DMS153 treated with DMSO at 0.1 percent for 48 hours (cell line): ENCODE measurements at regions not wholly inside any gene's neighbourhood (a gene's known extent, or its start where the extent isn't known, plus 50 kb on each side); places are given as distances from the start of the nearest gene placed in this dataset.
A peak's percentile ranks its signal among the peaks of the same experiment; 100 is the strongest.

ENCODE experiments used
- DNase-seq: peaks from one replicate; lab custom pipeline; 2025; ENCODE audit not compliant: unreplicated experiment; lab: John Stamatoyannopoulos, UW

DNA sequence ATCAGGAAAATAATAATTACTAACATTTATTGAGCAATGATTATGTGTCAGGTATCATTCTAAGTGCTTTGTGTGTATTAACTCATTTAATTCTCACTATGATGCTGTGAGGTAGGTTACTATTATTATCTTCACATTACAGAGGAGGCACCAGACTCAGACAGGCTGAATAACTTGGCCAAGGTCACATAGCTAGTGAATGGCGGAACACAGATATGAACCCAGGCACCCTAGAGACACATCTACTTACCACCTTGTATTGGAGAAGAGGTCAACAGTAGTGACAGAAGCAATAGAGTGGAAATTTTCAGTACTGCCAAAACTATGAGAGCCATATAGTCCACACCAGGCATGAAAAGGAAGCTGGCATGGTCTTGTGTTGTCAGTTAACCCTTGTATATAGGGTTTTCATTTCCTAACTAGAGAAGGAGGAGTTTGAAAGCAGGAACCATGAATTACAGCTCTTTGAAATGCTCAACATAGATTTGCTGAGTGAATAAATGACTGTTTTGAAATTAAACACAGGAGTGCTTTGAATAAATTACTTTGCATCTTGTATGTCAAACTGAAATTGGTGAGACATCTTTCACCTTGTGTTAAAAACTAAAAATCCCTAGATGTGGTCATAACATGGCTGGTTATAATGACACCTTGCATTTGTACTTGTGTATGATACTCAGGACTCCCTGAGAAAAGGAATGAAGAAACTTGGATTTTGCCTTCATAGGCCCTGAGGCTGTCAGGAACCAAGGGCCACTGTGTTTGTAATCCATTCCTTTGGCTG lies 71.8 kb downstream of the RTL9 start:
- DNase-seq, result no peak

DNA sequence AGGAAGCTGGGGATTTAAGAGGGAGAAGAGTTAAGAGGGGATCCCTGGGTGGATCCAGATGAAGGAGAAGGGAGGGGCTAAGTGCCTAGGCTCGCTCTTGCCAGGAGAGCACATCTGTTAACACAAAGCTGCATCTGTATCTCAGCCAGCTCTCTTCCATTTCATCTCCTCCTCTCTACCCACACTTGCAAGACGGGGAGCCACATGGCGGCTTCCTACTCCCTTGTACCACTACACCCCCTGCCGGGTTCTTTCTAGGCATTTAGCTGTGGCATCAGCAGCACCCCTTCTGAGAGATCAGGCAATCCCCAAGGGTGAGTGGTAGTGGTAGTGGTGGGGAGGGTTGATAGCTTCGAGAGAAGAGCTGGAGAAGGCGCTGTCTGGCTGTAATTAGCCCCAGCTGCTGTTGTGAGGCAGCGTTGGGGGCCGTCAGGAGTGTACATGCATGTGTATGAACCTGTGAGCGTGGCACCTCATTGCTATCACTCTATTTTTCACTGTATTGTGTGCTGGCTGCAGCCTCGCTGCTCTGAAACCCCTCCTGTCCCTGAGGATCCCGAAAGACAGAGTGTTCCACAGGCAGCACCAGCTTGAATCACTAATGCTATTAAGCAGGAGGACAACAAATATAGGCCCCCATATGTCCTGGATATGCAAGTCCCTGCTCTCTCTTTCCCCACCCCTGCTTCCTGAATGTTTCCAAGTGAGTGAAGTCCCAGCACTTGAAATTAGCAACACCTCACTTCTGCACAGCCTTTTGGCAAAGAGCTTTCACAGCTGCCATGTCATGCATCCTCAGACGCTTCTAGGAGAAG lies 73.7 kb downstream of the RTL9 start:
- DNase-seq, result no peak

- no peak for DNase-seq
Measured at GRCh38 chrX:110432906-110433215, 74.2 kb downstream of the RTL9 start.

DNA sequence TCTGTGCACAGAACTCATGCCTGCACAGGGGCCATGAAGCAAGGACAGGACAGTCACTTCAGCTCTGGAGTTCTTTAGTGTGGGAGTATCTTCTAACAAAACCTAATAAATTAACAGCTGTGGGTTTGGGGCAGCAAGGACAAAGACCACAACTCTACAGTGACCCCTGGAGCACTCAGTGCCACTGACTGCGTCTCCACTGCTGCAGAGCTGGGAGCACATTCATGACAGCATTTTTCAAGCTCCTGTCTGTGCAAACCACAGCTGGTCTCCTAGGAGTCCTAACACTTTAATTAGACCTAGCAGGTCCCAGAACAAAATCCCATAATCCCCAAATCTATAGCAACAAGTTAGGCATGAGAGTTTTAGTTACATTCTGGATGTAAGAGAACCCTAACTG lies 76.5 kb downstream of the RTL9 start:
- DNase-seq, result no peak

DNA sequence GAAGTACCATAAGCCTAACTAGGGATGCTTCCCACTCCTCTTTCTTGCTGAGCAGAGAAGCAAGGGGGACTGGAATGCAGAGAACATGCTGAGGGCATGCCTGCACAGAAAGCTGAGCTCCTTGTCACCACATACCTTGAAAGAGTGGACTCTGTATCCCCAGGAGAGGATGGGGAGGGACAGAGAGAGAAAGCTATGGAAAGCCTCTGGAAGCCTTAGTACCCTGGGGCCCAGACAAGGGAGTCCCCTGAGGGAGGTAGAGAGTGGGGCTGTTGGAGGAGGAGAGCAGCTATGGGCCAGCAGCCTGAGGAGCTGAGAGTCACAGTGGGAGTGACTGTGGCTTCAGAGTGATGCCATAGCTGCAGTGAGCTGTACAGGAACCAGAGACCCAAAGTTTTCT lies 77.9 kb downstream of the RTL9 start:
- DNase-seq, result no peak

DNA sequence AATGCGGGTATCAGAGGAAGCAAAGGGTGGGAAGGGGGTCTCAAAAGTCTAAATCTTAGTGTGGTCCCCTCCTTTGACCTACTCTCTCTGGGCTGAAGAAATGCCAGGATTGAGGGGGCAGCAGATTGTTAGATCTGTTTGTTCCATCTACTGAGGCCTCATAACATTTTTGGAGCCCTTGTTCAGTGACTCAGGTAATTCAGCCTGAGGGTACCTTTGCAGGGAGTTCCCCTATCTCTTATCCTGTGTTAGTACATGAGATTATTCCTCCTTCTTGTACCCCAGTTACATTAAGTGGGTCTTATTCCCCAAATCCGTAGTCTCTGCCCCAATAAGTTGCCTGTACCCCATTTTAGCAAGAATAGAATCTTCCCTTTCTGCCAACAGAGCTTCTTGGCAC lies 79.0 kb downstream of the RTL9 start:
- no peak for DNase-seq

DNA sequence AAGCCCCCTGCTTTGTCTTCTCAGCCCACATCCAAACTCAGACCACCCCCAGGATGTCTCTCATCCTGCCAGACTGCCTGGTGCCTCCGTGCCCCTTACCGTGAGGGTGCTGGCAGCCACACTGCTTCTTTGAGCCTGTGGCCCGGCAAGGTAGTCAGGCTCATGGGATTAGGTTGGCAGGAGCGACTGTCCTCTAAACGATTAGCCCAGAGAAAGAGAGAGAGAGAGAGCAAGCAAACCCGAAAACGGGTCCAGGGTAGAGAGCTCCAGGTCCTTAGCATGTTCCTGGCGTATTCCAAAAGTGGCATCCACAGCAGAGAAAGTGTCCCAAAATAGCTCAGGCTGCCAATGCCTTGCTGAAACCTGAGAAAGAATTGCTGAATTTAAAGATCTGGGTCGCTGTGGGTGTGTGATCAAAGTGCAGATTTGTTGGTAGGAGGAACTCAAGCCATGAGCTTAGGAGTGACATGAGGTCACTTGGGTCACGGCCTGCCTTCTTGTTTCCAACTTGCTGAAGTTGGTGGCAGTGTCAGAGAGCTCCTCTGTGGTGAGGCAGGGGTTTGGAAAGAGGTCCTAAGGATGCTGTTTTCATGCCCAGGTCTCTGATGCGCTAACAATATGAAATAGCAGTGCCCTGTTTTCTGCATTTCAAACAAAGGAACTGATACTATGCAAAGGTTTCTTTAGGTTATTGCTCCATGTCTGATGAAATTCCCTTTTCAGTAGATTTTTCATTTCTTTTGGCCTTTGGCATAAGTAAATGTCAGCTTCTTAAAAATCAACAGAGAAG lies 81.6 kb downstream of the RTL9 start:
- no peak for DNase-seq

DNA sequence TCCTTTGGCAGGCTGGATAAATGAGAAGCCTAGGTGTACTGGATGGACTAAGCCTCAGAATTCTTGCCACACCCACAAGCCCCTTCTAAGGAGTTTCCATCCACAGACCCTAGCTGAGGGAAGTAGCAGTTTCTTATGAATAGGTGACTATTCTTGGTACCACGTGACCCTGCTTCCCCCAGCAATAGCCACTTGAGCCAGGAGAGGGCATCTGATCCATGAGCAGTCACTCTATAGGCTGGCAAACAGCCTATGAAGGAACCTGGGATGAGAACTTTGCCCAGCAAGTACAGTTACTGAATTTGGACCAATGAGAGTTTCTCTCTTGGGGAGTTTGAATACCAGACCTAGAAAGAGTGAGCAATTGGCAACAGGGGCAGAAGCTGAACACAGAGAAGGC lies 84.0 kb downstream of the RTL9 start:
- DNase-seq, result no peak

DNA sequence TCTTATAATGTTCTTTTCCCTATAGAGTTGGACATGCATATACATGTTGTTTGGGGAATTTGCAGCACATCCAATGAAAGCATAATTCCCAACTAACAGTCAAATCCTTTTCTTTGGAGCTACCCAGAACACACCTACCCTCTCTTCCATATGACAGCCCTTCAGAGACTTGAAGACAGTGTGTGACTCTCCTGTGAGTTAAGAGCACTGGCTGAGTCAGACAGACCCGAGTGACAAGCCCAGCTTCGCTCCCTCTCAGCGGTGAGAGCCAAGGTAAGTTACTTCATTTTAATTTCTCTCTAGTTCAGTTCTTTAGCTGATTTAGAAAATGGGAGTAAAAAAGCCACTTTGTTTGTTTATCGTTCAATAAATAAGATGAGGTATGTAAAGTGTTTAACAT lies 86.3 kb downstream of the RTL9 start:
- DNase-seq, result no peak

- no peak for DNase-seq
Measured at GRCh38 chrX:110448459-110448858, 89.8 kb downstream of the RTL9 start.

- DNase-seq, result no peak
Measured at GRCh38 chrX:110449312-110449711, 90.7 kb downstream of the RTL9 start.

- DNase-seq, result peak; percentile 1
Measured at GRCh38 chrX:110450050-110450449, 91.4 kb downstream of the RTL9 start.

- no peak for DNase-seq
Measured at GRCh38 chrX:110454336-110454735, 95.7 kb downstream of the RTL9 start.

GRCh38 chrX:110462957-110463356 lies 104.3 kb downstream of the RTL9 start:
- DNase-seq, result no peak

- DNase-seq, result no peak
Measured at GRCh38 chrX:110466790-110467189, 108.1 kb downstream of the RTL9 start.

GRCh38 chrX:110472265-110472664 lies 113.6 kb downstream of the RTL9 start:
- DNase-seq, result no peak

GRCh38 chrX:110477593-110478228 lies 119.1 kb downstream of the RTL9 start:
- no peak for DNase-seq

DNA sequence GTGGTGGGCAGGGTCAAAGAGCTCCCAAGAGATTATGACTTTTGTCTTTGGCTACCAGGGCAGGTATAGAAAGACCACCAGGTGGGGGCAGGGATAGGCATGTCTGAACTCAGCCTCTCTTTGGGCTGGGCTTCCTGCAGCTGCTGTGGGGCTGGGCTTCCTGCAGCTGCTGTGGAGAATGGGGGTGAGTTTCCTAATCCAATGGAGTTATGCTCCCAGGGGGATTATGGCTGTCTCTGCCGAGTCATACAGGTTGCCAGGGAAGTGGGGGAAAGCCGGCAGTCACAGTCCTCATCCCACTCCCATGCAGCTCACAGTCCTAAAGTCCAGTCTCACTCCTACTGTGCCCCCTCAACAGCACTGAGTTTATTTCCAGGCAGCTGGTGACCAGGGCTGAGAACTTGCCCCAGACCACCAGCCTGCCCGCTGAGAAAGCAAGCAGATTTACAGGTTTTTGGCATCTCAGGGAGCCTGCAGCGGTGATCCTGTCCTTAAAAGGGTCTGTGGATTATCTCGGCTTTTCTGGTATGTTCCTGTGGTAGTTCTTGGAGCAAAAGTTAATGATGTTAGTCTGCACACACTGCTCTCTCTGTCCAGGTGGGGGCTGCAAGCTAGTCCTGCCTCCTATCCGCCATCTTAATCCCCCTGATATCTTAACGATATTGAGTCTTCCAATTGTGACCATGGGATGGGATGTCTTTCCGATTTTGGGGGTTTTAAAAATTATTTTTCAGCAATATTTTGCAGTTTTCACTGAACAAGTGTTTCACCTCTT lies 133.4 kb downstream of the RTL9 start:
- DNase-seq, result no peak

DNA sequence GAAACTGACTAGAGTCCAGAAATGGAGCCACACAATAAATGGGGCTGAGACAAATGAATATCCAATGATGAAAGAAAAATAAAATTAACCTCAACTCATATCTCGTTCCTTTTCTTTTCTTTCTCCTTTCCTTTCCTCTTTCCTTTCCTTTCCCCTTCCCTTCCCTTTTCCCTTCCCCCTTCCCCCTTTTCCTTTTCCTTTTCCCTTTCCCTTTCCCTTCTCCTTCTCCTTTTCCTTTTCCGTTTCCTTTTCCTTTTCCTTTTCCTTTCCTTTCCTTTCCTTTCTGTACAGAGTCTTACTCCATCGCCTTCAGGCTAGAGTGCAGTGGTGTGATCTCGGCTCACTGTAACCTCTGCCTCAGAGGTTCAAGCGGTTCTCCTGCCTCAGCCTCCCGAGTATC lies 146.3 kb downstream of the RTL9 start:
- DNase-seq, result no peak

- DNase-seq, result no peak
Measured at GRCh38 chrX:110509755-110510532, 151.3 kb downstream of the RTL9 start.
